OCI-LY3 (cell line): ENCODE measurements at regions not wholly inside any gene's neighbourhood (a gene's known extent, or its start where the extent isn't known, plus 50 kb on each side); places are given as distances from the start of the nearest gene placed in this dataset.

Experiments
- H2AFZ ChIP-seq: fragments of 200-600, 300-600 bp; shearing (Covaris generic); 2 replicates; pipeline ENCODE4 v1.6.0; 2014; ENCODE audit warnings: antibody characterized with exemption, low read depth, low read length
- H3K27ac ChIP-seq: fragments of 200-600, 300-600 bp; sonication (generic); 2 replicates; pipeline ENCODE4 v1.5.1; 2014; ENCODE audit warnings: mild to moderate bottlenecking, low read length, moderate library complexity, mixed read lengths
- H3K27me3 ChIP-seq: fragments of 200-600, 300-600 bp; sonication (generic); 2 replicates; pipeline ENCODE4 v1.6.1; 2014; ENCODE audit warnings: low read depth, low read length, mixed read lengths
- H3K36me3 ChIP-seq: fragments of 200-600, 300-600 bp; sonication (generic); replicated peaks from 2 replicates; pipeline ENCODE3; 2014; ENCODE audit warnings: low read depth, low read length, mixed read lengths
- H3K4me1 ChIP-seq: fragments of 300-600, 200-600 bp; sonication (generic); 2 replicates; pipeline ENCODE4 v1.6.1; 2014; ENCODE audit warnings: low read length, mixed read lengths
- H3K4me2 ChIP-seq: fragments of 200-600, 300-600 bp; sonication (generic); 2 replicates; pipeline ENCODE4 v1.6.1; 2014; ENCODE audit warnings: low read length, mixed read lengths
- H3K4me3 ChIP-seq: fragments of 300-600, 200-600 bp; sonication (generic); 2 replicates; pipeline ENCODE4 v1.5.1; 2014; ENCODE audit warnings: antibody characterized with exemption, mild to moderate bottlenecking, low read length, moderate library complexity
- H3K79me2 ChIP-seq: fragments of 300-600, 200-600 bp; shearing (Covaris generic); 2 replicates; pipeline ENCODE4 v1.6.1; 2014; ENCODE audit warnings: mild to moderate bottlenecking, low read length, mixed read lengths
- H3K9ac ChIP-seq: fragments of 300-600, 200-600 bp; shearing (Covaris generic); 2 replicates; pipeline ENCODE4 v1.6.0; 2014; ENCODE audit warnings: mild to moderate bottlenecking, low read length, moderate library complexity
- H3K9me3 ChIP-seq: fragments of 200-600, 300-600 bp; shearing (Covaris generic); 2 replicates; pipeline ENCODE4 v1.6.1; 2014; ENCODE audit warnings: low read length, mixed read lengths; ENCODE audit not compliant: insufficient read depth
- H4K20me1 ChIP-seq: fragments of 200-600, 300-600 bp; sonication (generic); 2 replicates; pipeline ENCODE4 v1.6.1; 2016; ENCODE audit warnings: low read length, mixed read lengths; ENCODE audit not compliant: insufficient read depth
- CTCF ChIP-seq: fragments of 200-600, 300-600 bp; sonication (generic); IDR thresholded peaks from 2 replicates; pipeline ENCODE4 v1.5.1; 2014; ENCODE audit warnings: antibody characterized with exemption, low read length, low read depth
- EZH2phosphoT487 ChIP-seq: fragments of 200-600 bp; shearing (Covaris generic); IDR thresholded peaks from 2 replicates; pipeline ENCODE4 v1.6.1; 2018; ENCODE audit warnings: antibody characterized with exemption, mixed run types, low read depth

- H4K20me1 ChIP-seq = no peaks in the 10 kb centered on the region
- H3K9ac ChIP-seq = no peak overlapping the region
- H3K27me3 ChIP-seq = no peaks in the 10 kb centered on the region
- no peaks in the 10 kb centered on the region for H3K9me3 ChIP-seq
- no peak overlapping the region for H2AFZ ChIP-seq
- no peak overlapping the region for H3K27ac ChIP-seq
- no peak overlapping the region for H3K4me3 ChIP-seq
- H3K36me3 ChIP-seq = no peaks in the 10 kb centered on the region
- peaks cover 8% of the 10 kb centered on the region for H3K4me1 ChIP-seq
- H3K79me2 ChIP-seq = no peaks in the 10 kb centered on the region
- H3K4me2 ChIP-seq = no peak overlapping the region
- no peak for TF ChIP-seq EZH2phosphoT487
- no peak for TF ChIP-seq CTCF
These were observed 671.7 kb upstream of the CITED2 start for GRCh38 chr6:140046016-140046632.

GRCh38 chr6:140045116-140045515, 670.7 kb upstream of the CITED2 start:
- Histone ChIP-seq H3K79me2 (no peaks in the 10 kb centered on the region), H4K20me1 (no peaks in the 10 kb centered on the region), H3K4me1 (peaks cover 15% of the 10 kb centered on the region), H2AFZ (no peak overlapping the region), H3K27ac (no peak overlapping the region), H3K9me3 (no peaks in the 10 kb centered on the region), H3K9ac (no peak overlapping the region), H3K36me3 (no peaks in the 10 kb centered on the region), H3K4me3 (no peak overlapping the region), H3K4me2 (no peak overlapping the region), H3K27me3 (no peaks in the 10 kb centered on the region)
- TF ChIP-seq CTCF (no peak), EZH2phosphoT487 (no peak)

GRCh38 chr6:140044626-140045025, 670.2 kb upstream of the CITED2 start:
- no peak overlapping the region for H3K4me2 ChIP-seq
- no peaks in the 10 kb centered on the region for H4K20me1 ChIP-seq
- no peaks in the 10 kb centered on the region for H3K36me3 ChIP-seq
- TF ChIP-seq CTCF (no peak), EZH2phosphoT487 (no peak)
- H3K79me2 ChIP-seq = no peaks in the 10 kb centered on the region
- no peaks in the 10 kb centered on the region for H3K9me3 ChIP-seq
- no peak overlapping the region for H3K4me3 ChIP-seq
- H2AFZ ChIP-seq = no peak overlapping the region
- H3K27ac ChIP-seq = no peak overlapping the region
- H3K27me3 ChIP-seq = no peaks in the 10 kb centered on the region
- H3K9ac ChIP-seq = no peak overlapping the region
- peaks cover 15% of the 10 kb centered on the region for H3K4me1 ChIP-seq

- no peak overlapping the region for H2AFZ ChIP-seq
- H3K4me1 ChIP-seq = peaks cover 19% of the 10 kb centered on the region
- H3K9ac ChIP-seq = no peak overlapping the region
- no peaks in the 10 kb centered on the region for H3K79me2 ChIP-seq
- H3K4me3 ChIP-seq = no peak overlapping the region
- no peaks in the 10 kb centered on the region for H3K9me3 ChIP-seq
- no peaks in the 10 kb centered on the region for H3K27me3 ChIP-seq
- no peak overlapping the region for H3K27ac ChIP-seq
- H4K20me1 ChIP-seq = no peaks in the 10 kb centered on the region
- H3K36me3 ChIP-seq = no peaks in the 10 kb centered on the region
- TF ChIP-seq CTCF = no peak
- no peak overlapping the region for H3K4me2 ChIP-seq
These were observed 669.4 kb upstream of the CITED2 start for GRCh38 chr6:140043762-140044378.
